ENCODE measurements at regions not wholly inside any gene's neighbourhood (a gene's known extent, or its start where the extent isn't known, plus 50 kb on each side); places are given as distances from the start of the nearest gene placed in this dataset.

DNA sequence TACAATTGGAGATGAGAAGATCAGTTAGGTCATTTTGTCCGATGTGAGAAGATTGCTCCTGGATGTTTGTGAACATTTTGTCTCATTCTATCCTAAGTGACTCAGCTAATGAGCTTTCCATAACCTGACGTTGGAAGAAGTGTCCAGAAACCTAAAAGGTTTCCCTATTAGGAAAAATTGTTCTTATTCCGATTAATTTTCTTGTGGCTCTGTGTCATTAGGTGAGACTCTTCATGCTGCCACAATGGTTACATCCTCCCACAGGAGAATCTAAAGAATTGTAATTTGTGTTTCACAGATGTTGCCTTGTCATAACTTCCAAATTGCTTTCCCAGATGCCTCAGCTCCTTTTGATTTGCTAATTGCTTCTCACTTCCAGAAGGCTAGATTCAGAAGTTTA, 261.0 kb upstream of the APCDD1 start:
- TF ChIP-seq, protein P1, sequence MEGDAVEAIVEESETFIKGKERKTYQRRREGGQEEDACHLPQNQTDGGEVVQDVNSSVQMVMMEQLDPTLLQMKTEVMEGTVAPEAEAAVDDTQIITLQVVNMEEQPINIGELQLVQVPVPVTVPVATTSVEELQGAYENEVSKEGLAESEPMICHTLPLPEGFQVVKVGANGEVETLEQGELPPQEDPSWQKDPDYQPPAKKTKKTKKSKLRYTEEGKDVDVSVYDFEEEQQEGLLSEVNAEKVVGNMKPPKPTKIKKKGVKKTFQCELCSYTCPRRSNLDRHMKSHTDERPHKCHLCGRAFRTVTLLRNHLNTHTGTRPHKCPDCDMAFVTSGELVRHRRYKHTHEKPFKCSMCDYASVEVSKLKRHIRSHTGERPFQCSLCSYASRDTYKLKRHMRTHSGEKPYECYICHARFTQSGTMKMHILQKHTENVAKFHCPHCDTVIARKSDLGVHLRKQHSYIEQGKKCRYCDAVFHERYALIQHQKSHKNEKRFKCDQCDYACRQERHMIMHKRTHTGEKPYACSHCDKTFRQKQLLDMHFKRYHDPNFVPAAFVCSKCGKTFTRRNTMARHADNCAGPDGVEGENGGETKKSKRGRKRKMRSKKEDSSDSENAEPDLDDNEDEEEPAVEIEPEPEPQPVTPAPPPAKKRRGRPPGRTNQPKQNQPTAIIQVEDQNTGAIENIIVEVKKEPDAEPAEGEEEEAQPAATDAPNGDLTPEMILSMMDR (IDR thresholded peaks at IDR 0.05), result no peak
- TF ChIP-seq EP300 (IDR thresholded peaks at IDR 0.05) (no peak), POLR2A (IDR thresholded peaks at IDR 0.05) (no peak)

Data from ovary (tissue), 3 donors.